ENCODE measurements at regions not wholly inside any gene's neighbourhood (a gene's known extent, or its start where the extent isn't known, plus 50 kb on each side); places are given as distances from the start of the nearest gene placed in this dataset.

- 65 to 86% (median 68%) methylated on average over 9 of the region's 9 CpGs for WGBS, 4 donors
Observed at GRCh38 chr20:47991875-47992488, 206.7 kb upstream of the SULF2 start.

GRCh38 chr20:47990507-47991150 is 205.3 kb upstream of the SULF2 start:
- Histone ChIP-seq H3K27me3 (peaks cover 0 to 3% (median 0%) of the 10 kb centered on the region in 9 donors), H3K9me3 (peaks cover 0 to 15% (median 4%) of the 10 kb centered on the region in 12 donors), H3K4me3 (no peak overlapping the region), H3K36me3 (no peaks in the 10 kb centered on the region), H3K4me1 (no peaks in the 10 kb centered on the region), H3K27ac (no peak overlapping the region)
- ATAC-seq (no peak), DNase-seq (no peak)
- TF ChIP-seq POLR2A (IDR thresholded peaks at IDR 0.05) (no peak), CTCF (IDR thresholded peaks at IDR 0.05) (no peak)
- intact Hi-C loops (cut with DNase I), result no loop called here
- WGBS, 4 donors, result 83 to 95% (median 88%) methylated on average over 7 to 8 of the region's 8 CpGs

More at GRCh38 chr20:47991875-47992488, 206.7 kb upstream of the SULF2 start:
- Histone ChIP-seq H3K4me3 (no peak overlapping the region), H3K9me3 (peaks cover 0 to 15% (median 4%) of the 10 kb centered on the region in 12 donors), H3K4me1 (no peaks in the 10 kb centered on the region), H3K36me3 (no peaks in the 10 kb centered on the region), H3K27ac (no peak overlapping the region), H3K27me3 (peaks cover 0 to 3% (median 0%) of the 10 kb centered on the region in 9 donors)
- intact Hi-C loops (cut with DNase I), result no loop called here
- ATAC-seq (no peak), DNase-seq (no peak)
- TF ChIP-seq POLR2A (IDR thresholded peaks at IDR 0.05), result no peak
- no peak for TF ChIP-seq CTCF (IDR thresholded peaks at IDR 0.05)

GRCh38 chr20:47989957-47990356 is 204.7 kb upstream of the SULF2 start:
- no peak overlapping the region for H3K27ac ChIP-seq
- intact Hi-C loops (cut with DNase I), result no loop called here
- peaks cover 0 to 3% (median 0%) of the 10 kb centered on the region in 9 donors for H3K27me3 ChIP-seq
- H3K9me3 ChIP-seq, result peaks cover 0 to 15% (median 4%) of the 10 kb centered on the region in 12 donors
- H3K4me1 ChIP-seq, result no peaks in the 10 kb centered on the region
- TF ChIP-seq POLR2A (IDR thresholded peaks at IDR 0.05), result no peak
- ATAC-seq (no peak), DNase-seq (no peak)
- no peak overlapping the region for H3K4me3 ChIP-seq
- 64 to 86% (median 81%) methylated on average over 4 of the region's 4 CpGs for WGBS, 4 donors
- H3K36me3 ChIP-seq, result no peaks in the 10 kb centered on the region

GRCh38 chr20:47988676-47989075 is 203.4 kb upstream of the SULF2 start:
- no peak for TF ChIP-seq CTCF (IDR thresholded peaks at IDR 0.05)
- TF ChIP-seq POLR2A (IDR thresholded peaks at IDR 0.05), result no peak
- intact Hi-C loops (cut with DNase I), result no loop called here
- ATAC-seq, result no peak
- H3K27ac ChIP-seq, result no peak overlapping the region
- no peak for DNase-seq
- WGBS, 4 donors, result 57 to 81% (median 62%) methylated on average over 3 to 4 of the region's 4 CpGs
- H3K4me3 ChIP-seq, result no peak overlapping the region
- H3K9me3 ChIP-seq, result peaks cover 0 to 15% (median 3%) of the 10 kb centered on the region in 12 donors
- H3K27me3 ChIP-seq, result peaks cover 0 to 3% (median 0%) of the 10 kb centered on the region in 9 donors
- no peaks in the 10 kb centered on the region for H3K4me1 ChIP-seq
- no peaks in the 10 kb centered on the region for H3K36me3 ChIP-seq
